ENCODE measurements at regions not wholly inside any gene's neighbourhood (a gene's known extent, or its start where the extent isn't known, plus 50 kb on each side); places are given as distances from the start of the nearest gene placed in this dataset.

DNA sequence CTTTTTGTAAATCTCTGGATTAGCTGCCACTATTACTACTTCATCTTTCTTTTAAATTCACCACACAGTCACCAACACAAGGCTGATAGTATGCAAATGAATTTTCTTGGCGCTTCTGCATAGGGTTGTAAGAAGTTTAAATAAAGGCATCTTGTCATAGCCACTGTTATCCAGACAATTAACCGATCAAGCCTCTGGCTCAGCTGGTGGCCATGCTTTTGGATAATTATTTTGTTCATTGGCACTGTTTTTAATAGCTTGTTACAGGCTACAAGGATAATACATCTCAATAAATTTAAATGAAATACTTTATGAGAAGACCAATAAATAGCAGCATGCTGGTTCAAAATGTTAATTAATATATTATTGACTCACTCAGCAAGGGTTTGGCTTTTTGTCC is 1261.0 kb downstream of the FAM181B start:
- no peaks in the 10 kb centered on the region for H3K9me1 ChIP-seq (replicated peaks; ENCODE audit: control insufficient read depth, extremely low read depth, insufficient read depth, low read length)
- H3K4me1 ChIP-seq (ENCODE audit: control insufficient read depth, extremely low read depth, insufficient read depth, low read length) = no peaks in the 10 kb centered on the region
- no peaks in the 10 kb centered on the region for H3K36me3 ChIP-seq (ENCODE audit: control insufficient read depth in 2 of 2, extremely low read depth in 1 of 2, insufficient read depth in 2 of 2, low read length in 2 of 2)
- no peak overlapping the region for H3K9ac ChIP-seq (replicated peaks; ENCODE audit: extremely low read depth, insufficient read depth, low read length)
- no peak for FAIRE-seq
- no peak overlapping the region for H3K4me3 ChIP-seq (replicated peaks in 1 of 3; ENCODE audit: insufficient read depth in 1 of 3, low read depth in 1 of 3, low read length in 3 of 3)
- no peak overlapping the region for H2AFZ ChIP-seq (ENCODE audit: low read depth, low read length)
- intact Hi-C loops (cut with micrococcal nuclease) = no loop called here
- no peaks in the 10 kb centered on the region for H4K20me1 ChIP-seq (replicated peaks; ENCODE audit: control insufficient read depth, extremely low read depth, insufficient read depth, low read length)
- no peaks in the 10 kb centered on the region for H3K27me3 ChIP-seq (ENCODE audit: control insufficient read depth in 2 of 2, insufficient read depth in 2 of 2, low read length in 2 of 2)
- CTCF ChIA-PET = no interaction called here
- dilution Hi-C loops (cut with MboI; ENCODE audit: extremely low pct_ligation_motif_present, low sequenced_read_pairs) = no loop called here
- no peak for DNase-seq (ENCODE audit: low read depth, low spot score)
- no peak overlapping the region for H3K27ac ChIP-seq (ENCODE audit: insufficient read depth, low read depth, low read length)
- no peak overlapping the region for H3K4me2 ChIP-seq (ENCODE audit: insufficient read depth, low read length)
- no peaks in the 10 kb centered on the region for H3K79me2 ChIP-seq (ENCODE audit: control insufficient read depth, insufficient read depth, low read length)
- H3K9me3 ChIP-seq (replicated peaks; ENCODE audit: control insufficient read depth, insufficient read depth, low read length) = peaks cover 3% of the 10 kb centered on the region
- BruUV-seq (replicated peaks) = no TSS peak
- POLR2A ChIA-PET = no interaction called here
- TF ChIP-seq GATA2 (IDR thresholded peaks at IDR 0.05; ENCODE audit: insufficient read depth, insufficient read length, low read depth, low read length) = no peak
- no peak for TF ChIP-seq POLR2AphosphoS5 (IDR thresholded peaks at IDR 0.05; ENCODE audit: insufficient read depth, low read depth, low read length)
- TF ChIP-seq FOS (IDR thresholded peaks at IDR 0.05; ENCODE audit: borderline replicate concordance, insufficient read depth, low read length) = no peak
- no peak for TF ChIP-seq MYC (IDR thresholded peaks at IDR 0.05; ENCODE audit: low read depth, low read length)
- TF ChIP-seq JUN (IDR thresholded peaks at IDR 0.05; ENCODE audit: borderline replicate concordance, insufficient read depth, insufficient read length, low read depth) = no peak
- TF ChIP-seq EZH2 (IDR thresholded peaks at IDR 0.05; ENCODE audit: borderline replicate concordance, low read depth, low read length, severe bottlenecking) = no peak
- no peak for TF ChIP-seq POLR2A (IDR thresholded peaks at IDR 0.05; ENCODE audit: low read depth, low read length)
- TF ChIP-seq CTCF (IDR thresholded peaks at IDR 0.05; ENCODE audit: extremely low read depth in 1 of 2, insufficient read depth in 1 of 2, low read depth in 1 of 2, low read length in 2 of 2) = no peak
- TF ChIP-seq, protein P1, sequence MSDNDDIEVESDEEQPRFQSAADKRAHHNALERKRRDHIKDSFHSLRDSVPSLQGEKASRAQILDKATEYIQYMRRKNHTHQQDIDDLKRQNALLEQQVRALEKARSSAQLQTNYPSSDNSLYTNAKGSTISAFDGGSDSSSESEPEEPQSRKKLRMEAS (IDR thresholded peaks at IDR 0.05; ENCODE audit: insufficient read depth, insufficient read length) = no peak
